SU-DHL-6 (cell line): ENCODE measurements at regions not wholly inside any gene's neighbourhood (a gene's known extent, or its start where the extent isn't known, plus 50 kb on each side); places are given as distances from the start of the nearest gene placed in this dataset.

ENCODE experiments used
- H2AFZ ChIP-seq: fragments of 200-600 bp; sonication (generic); 2 replicates; pipeline ENCODE4 v1.6.1; 2014; ENCODE audit warnings: low read depth, mild to moderate bottlenecking, moderate library complexity, mixed read lengths, antibody characterized with exemption, low read length; ENCODE audit not compliant: severe bottlenecking
- H3F3A ChIP-seq: fragments of 200-600 bp; shearing (Covaris generic); 2 replicates; pipeline ENCODE4 v1.6.0; 2016; ENCODE audit warnings: antibody characterized with exemption, mild to moderate bottlenecking; ENCODE audit not compliant: insufficient read depth
- H3K27ac ChIP-seq: fragments of 200-600 bp; sonication (generic); 2 replicates; pipeline ENCODE4 v1.5.1; 2016; ENCODE audit warnings: low read depth, mild to moderate bottlenecking, low read length, moderate library complexity, mixed read lengths
- H3K27me3 ChIP-seq: fragments of 200-600 bp; sonication (generic), shearing (Covaris generic); 2 replicates; pipeline ENCODE4 v1.6.0; 2014; ENCODE audit warnings: mild to moderate bottlenecking, low read length
- H3K36me3 ChIP-seq: fragments of 200-600 bp; sonication (generic); 2 replicates; pipeline ENCODE4 v1.6.1; 2014; ENCODE audit warnings: mild to moderate bottlenecking, low read length, mixed read lengths
- H3K4me2 ChIP-seq: fragments of 300-600, 200-600 bp; shearing (Covaris generic), sonication (generic); 2 replicates; pipeline ENCODE4 v1.6.0; 2014; ENCODE audit warnings: low read length, low read depth, mild to moderate bottlenecking; ENCODE audit not compliant: poor library complexity, severe bottlenecking
- H3K4me3 ChIP-seq: fragments of 200-600 bp; sonication (generic); 2 replicates; pipeline ENCODE4 v1.5.1; 2014; ENCODE audit warnings: antibody characterized with exemption, low read length, mild to moderate bottlenecking, mixed read lengths; ENCODE audit not compliant: insufficient read depth, poor library complexity, severe bottlenecking
- H3K79me2 ChIP-seq: fragments of 200-600 bp; sonication (generic); 2 replicates; pipeline ENCODE4 v1.6.1; 2014; ENCODE audit warnings: mild to moderate bottlenecking, low read length, moderate library complexity; ENCODE audit not compliant: insufficient read depth
- H3K9ac ChIP-seq: fragments of 200-600 bp; sonication (generic); 2 replicates; pipeline ENCODE4 v1.7.0; 2014; ENCODE audit warnings: mild to moderate bottlenecking, low read length
- H3K9me2 ChIP-seq: fragments of 200-600 bp; sonication (generic); replicated peaks from 2 replicates; pipeline ENCODE4 v1.6.1; 2014; ENCODE audit warnings: low read length; ENCODE audit not compliant: insufficient read depth
- H3K9me3 ChIP-seq: fragments of 200-600 bp; sonication (generic); 2 replicates; pipeline ENCODE4 v1.6.1; 2014; ENCODE audit warnings: low read length, mixed read lengths; ENCODE audit not compliant: insufficient read depth
- H4K20me1 ChIP-seq: fragments of 200-600 bp; sonication (generic); 2 replicates; pipeline ENCODE4 v1.6.1; 2014; ENCODE audit warnings: low read depth, mild to moderate bottlenecking, antibody characterized with exemption, low read length, moderate library complexity, mixed read lengths
- EZH2phosphoT487 ChIP-seq: fragments of 200-600 bp; sonication (generic), shearing (Covaris generic); conservative IDR thresholded peaks from 2 replicates; pipeline ENCODE4 v1.6.1; 2018; ENCODE audit warnings: mild to moderate bottlenecking, antibody characterized with exemption, low read length, moderate library complexity, mixed read lengths
- TF ChIP-seq, protein P1 (sequence below): fragments of 200-600 bp; sonication (generic); IDR thresholded peaks from one replicate; pipeline ENCODE4 v1.5.1; 2017; ENCODE audit warnings: antibody characterized with exemption, mild to moderate bottlenecking, low read length, moderate library complexity; ENCODE audit not compliant: insufficient read depth, poor library complexity, severe bottlenecking

DNA sequence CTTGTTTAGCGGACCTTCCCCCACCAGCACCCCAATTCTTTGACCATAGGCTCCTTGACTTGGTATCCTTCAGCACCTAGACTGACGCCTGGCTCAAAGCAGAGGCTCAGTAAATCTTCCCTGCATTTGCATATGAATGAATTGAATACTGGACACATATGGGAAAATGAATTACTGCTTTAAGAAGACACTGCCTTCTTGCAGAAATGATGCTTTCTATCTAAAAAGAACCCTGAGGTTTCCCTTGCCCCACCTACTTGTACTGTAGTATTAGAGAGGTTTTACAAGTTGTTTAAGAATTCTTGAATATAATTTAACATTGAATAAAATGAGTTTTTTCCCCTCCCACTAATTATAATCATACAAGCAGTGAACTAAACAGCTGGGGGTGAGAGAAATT is 190.7 kb downstream of the SAMD5 start:
- no peak overlapping the region for H3K9ac ChIP-seq
- no peaks in the 10 kb centered on the region for H3F3A ChIP-seq
- no peak for TF ChIP-seq EZH2phosphoT487
- TF ChIP-seq, protein P1, sequence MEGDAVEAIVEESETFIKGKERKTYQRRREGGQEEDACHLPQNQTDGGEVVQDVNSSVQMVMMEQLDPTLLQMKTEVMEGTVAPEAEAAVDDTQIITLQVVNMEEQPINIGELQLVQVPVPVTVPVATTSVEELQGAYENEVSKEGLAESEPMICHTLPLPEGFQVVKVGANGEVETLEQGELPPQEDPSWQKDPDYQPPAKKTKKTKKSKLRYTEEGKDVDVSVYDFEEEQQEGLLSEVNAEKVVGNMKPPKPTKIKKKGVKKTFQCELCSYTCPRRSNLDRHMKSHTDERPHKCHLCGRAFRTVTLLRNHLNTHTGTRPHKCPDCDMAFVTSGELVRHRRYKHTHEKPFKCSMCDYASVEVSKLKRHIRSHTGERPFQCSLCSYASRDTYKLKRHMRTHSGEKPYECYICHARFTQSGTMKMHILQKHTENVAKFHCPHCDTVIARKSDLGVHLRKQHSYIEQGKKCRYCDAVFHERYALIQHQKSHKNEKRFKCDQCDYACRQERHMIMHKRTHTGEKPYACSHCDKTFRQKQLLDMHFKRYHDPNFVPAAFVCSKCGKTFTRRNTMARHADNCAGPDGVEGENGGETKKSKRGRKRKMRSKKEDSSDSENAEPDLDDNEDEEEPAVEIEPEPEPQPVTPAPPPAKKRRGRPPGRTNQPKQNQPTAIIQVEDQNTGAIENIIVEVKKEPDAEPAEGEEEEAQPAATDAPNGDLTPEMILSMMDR, result no peak
- no peaks in the 10 kb centered on the region for H3K9me3 ChIP-seq
- H3K79me2 ChIP-seq, result no peaks in the 10 kb centered on the region
- H3K9me2 ChIP-seq, result no peaks in the 10 kb centered on the region
- no peak overlapping the region for H3K27ac ChIP-seq
- no peak overlapping the region for H3K4me2 ChIP-seq
- H3K4me3 ChIP-seq, result no peak overlapping the region
- no peak overlapping the region for H2AFZ ChIP-seq
- no peaks in the 10 kb centered on the region for H4K20me1 ChIP-seq
- H3K36me3 ChIP-seq, result no peaks in the 10 kb centered on the region
- H3K27me3 ChIP-seq, result no peaks in the 10 kb centered on the region

DNA sequence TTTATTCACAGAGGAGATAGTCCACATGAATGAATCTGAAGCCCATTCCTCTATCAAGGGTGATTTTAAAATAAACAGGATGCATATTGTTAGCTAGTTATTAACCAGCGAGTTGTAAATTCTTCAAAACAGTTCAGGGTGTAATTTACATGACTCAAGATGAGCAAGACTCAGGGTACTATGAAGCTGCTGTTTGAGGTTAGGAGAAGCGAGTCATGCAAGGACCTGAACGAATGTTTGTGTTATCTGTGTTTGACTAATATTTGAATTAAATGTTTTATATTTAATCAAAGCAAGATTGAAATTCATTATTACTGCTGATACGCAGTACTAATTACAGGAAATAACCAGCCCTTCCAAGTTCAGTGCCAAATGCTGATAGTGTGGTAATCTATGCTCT is 191.1 kb downstream of the SAMD5 start:
- no peaks in the 10 kb centered on the region for H3K36me3 ChIP-seq
- TF ChIP-seq, protein P1, result no peak
- TF ChIP-seq EZH2phosphoT487, result no peak
- H3K9me2 ChIP-seq, result no peaks in the 10 kb centered on the region
- no peak overlapping the region for H3K4me2 ChIP-seq
- no peak overlapping the region for H3K27ac ChIP-seq
- H2AFZ ChIP-seq, result no peak overlapping the region
- H4K20me1 ChIP-seq, result no peaks in the 10 kb centered on the region
- H3K79me2 ChIP-seq, result no peaks in the 10 kb centered on the region
- H3K27me3 ChIP-seq, result no peaks in the 10 kb centered on the region
- H3F3A ChIP-seq, result no peaks in the 10 kb centered on the region
- H3K9me3 ChIP-seq, result no peaks in the 10 kb centered on the region
- no peak overlapping the region for H3K9ac ChIP-seq
- no peak overlapping the region for H3K4me3 ChIP-seq

DNA sequence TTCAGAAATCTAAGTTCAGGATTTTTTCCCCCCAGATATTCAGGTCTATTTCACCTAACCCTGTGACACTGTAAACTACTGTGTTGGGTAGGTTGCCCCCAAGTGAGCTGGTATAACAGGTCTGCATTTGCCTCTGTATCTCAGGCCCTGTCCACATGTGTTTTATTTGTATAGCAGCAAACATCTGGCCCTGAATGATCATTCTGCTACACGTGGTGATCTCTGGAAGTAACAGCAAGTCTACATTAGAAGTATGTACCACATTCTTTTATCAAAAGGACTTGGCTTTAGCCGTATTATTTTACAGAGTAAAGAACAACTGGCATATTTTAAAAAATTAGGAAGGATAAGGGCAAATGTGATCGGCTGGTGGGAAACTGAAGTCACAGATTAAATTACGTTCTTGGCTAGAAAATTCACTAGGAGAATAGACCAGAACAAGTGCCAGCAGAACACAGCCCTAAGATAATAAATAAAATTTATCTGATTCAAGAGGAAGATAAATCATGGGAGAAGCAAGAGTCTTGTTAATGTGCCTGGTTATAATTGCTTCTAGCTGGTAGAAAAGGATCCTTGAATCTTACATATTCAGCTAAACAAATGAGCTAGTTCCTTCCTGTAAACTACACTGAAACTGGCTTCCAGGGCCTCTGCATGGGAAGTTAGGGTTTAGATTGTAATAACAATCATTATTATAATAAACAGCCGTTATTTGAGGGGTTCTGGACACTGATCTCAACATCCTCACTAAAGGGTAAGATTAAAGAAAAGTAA is 192.1 kb downstream of the SAMD5 start:
- Histone ChIP-seq H4K20me1 (no peaks in the 10 kb centered on the region), H3K4me3 (no peak overlapping the region), H2AFZ (no peak overlapping the region), H3K9me2 (no peaks in the 10 kb centered on the region), H3K9me3 (no peaks in the 10 kb centered on the region), H3K79me2 (no peaks in the 10 kb centered on the region), H3K36me3 (no peaks in the 10 kb centered on the region), H3K27ac (no peak overlapping the region), H3F3A (no peaks in the 10 kb centered on the region), H3K9ac (no peak overlapping the region), H3K4me2 (no peak overlapping the region), H3K27me3 (no peaks in the 10 kb centered on the region)
- TF ChIP-seq, protein P1, result no peak
- TF ChIP-seq EZH2phosphoT487, result no peak
